ENCODE measurements at regions not wholly inside any gene's neighbourhood (a gene's known extent, or its start where the extent isn't known, plus 50 kb on each side); places are given as distances from the start of the nearest gene placed in this dataset.

GRCh38 chr2:177064422-177064821 lies 148.2 kb upstream of the HNRNPA3 start:
- no peak for TF ChIP-seq EZH2 (IDR thresholded peaks at IDR 0.05; ENCODE audit: low read depth)
- TF ChIP-seq CTCF (conservative IDR thresholded peaks at IDR 0.05), result no peak

All from PC-9 (cell line).